ENCODE measurements at regions not wholly inside any gene's neighbourhood (a gene's known extent, or its start where the extent isn't known, plus 50 kb on each side); places are given as distances from the start of the nearest gene placed in this dataset.

GRCh38 chr3:76976996-76977395 is 62.9 kb upstream of the ROBO2 start:
- TF ChIP-seq ZFX (IDR thresholded peaks at IDR 0.05; ENCODE audit: borderline replicate concordance): no peak
- TF ChIP-seq CTCF (IDR thresholded peaks at IDR 0.05): no peak
- H3K27ac ChIP-seq: no peak overlapping the region

- TF ChIP-seq ZFX (IDR thresholded peaks at IDR 0.05; ENCODE audit: borderline replicate concordance) (no peak), CTCF (IDR thresholded peaks at IDR 0.05) (no peak)
- no peak overlapping the region for H3K27ac ChIP-seq
These were observed 54.3 kb upstream of the ROBO2 start for GRCh38 chr3:76985645-76986044.

GRCh38 chr3:76986876-76987474 is 52.9 kb upstream of the ROBO2 start:
- no peak overlapping the region for H3K27ac ChIP-seq
- peak; percentile 4; the same call in 1 of the 2 replicates for TF ChIP-seq CTCF (IDR thresholded peaks at IDR 0.05)
- TF ChIP-seq ZFX (IDR thresholded peaks at IDR 0.05; ENCODE audit: borderline replicate concordance): no peak
